ENCODE measurements at regions not wholly inside any gene's neighbourhood (a gene's known extent, or its start where the extent isn't known, plus 50 kb on each side); places are given as distances from the start of the nearest gene placed in this dataset.
"Not testable (repeated sequence)": the region's sequence is repeated elsewhere in the genome, so short reads cannot be mapped to it uniquely, and the experiment has no call there.

- no peak for DNase-seq (ENCODE audit: low spot score)
These were observed 1188.0 kb downstream of the CDH11 start for GRCh38 chr16:63933841-63934240.

- no peak for DNase-seq (ENCODE audit: low spot score)
These were observed 1193.4 kb downstream of the CDH11 start for GRCh38 chr16:63928421-63928820.

- no peak for DNase-seq (ENCODE audit: low spot score)
These were observed 1196.6 kb downstream of the CDH11 start for GRCh38 chr16:63925221-63925620.

GRCh38 chr16:63922560-63922959 is 1199.3 kb downstream of the CDH11 start:
- no peak for DNase-seq (ENCODE audit: low spot score)

- DNase-seq (ENCODE audit: low spot score), result no peak
These were observed 1200.0 kb downstream of the CDH11 start for GRCh38 chr16:63921737-63922295.

- DNase-seq (ENCODE audit: low spot score), result no peak
These were observed 1208.6 kb downstream of the CDH11 start for GRCh38 chr16:63913290-63913689.

GRCh38 chr16:63907251-63907650 is 1214.6 kb downstream of the CDH11 start:
- no peak for DNase-seq (ENCODE audit: low spot score)

GRCh38 chr16:63904930-63905329 is 1216.9 kb downstream of the CDH11 start:
- no peak for DNase-seq (ENCODE audit: low spot score)

GRCh38 chr16:63904182-63904581 is 1217.7 kb downstream of the CDH11 start:
- no peak for DNase-seq (ENCODE audit: low spot score)

- DNase-seq (ENCODE audit: low spot score), result no peak
These were observed 1225.3 kb downstream of the CDH11 start for GRCh38 chr16:63896383-63897109.

- no peak for DNase-seq (ENCODE audit: low spot score)
These were observed 1231.1 kb downstream of the CDH11 start for GRCh38 chr16:63890723-63891122.

GRCh38 chr16:63890081-63890480 is 1231.8 kb downstream of the CDH11 start:
- peak; percentile 73 for DNase-seq (ENCODE audit: low spot score)

GRCh38 chr16:63883091-63883490 is 1238.8 kb downstream of the CDH11 start:
- DNase-seq (ENCODE audit: low spot score), result no peak

- no peak for DNase-seq (ENCODE audit: low spot score)
These were observed 1239.3 kb downstream of the CDH11 start for GRCh38 chr16:63882576-63882975.

- DNase-seq (ENCODE audit: low spot score), result no peak
These were observed 1240.9 kb downstream of the CDH11 start for GRCh38 chr16:63880948-63881347.

- no peak for DNase-seq (ENCODE audit: low spot score)
These were observed 1244.5 kb downstream of the CDH11 start for GRCh38 chr16:63877401-63877800.

- no peak for DNase-seq (ENCODE audit: low spot score)
These were observed 1245.8 kb downstream of the CDH11 start for GRCh38 chr16:63876103-63876502.

- not testable (repeated sequence) for DNase-seq (ENCODE audit: low spot score)
These were observed 1261.2 kb downstream of the CDH11 start for GRCh38 chr16:63860700-63861099.

- DNase-seq (ENCODE audit: low spot score), result no peak
These were observed 1265.3 kb downstream of the CDH11 start for GRCh38 chr16:63856537-63856936.

GRCh38 chr16:63850979-63851378 is 1270.9 kb downstream of the CDH11 start:
- DNase-seq (ENCODE audit: low spot score), result no peak

GRCh38 chr16:63841271-63841670 is 1280.6 kb downstream of the CDH11 start:
- DNase-seq (ENCODE audit: low spot score), result no peak

GRCh38 chr16:63830061-63830460 is 1291.8 kb downstream of the CDH11 start:
- DNase-seq (ENCODE audit: low spot score), result no peak

GRCh38 chr16:63822818-63823217 is 1299.0 kb downstream of the CDH11 start:
- DNase-seq (ENCODE audit: low spot score), result no peak

GRCh38 chr16:63816276-63816675 is 1305.6 kb downstream of the CDH11 start:
- no peak for DNase-seq (ENCODE audit: low spot score)

All from mucosa of gallbladder (tissue), 1 donor.